Spleen (tissue), 11 donors: ENCODE measurements at regions not wholly inside any gene's neighbourhood (a gene's known extent, or its start where the extent isn't known, plus 50 kb on each side); places are given as distances from the start of the nearest gene placed in this dataset.

Source experiments
- DNase-seq: peaks from one replicate; pipeline ENCODE4 v3.0.0-alpha.2; 2020
- H3K27ac ChIP-seq, 8 donors: fragments of 200-600 bp; sonication (generic) in 7 of 8; 1 replicate in 4 of 8; 2 replicates in 4 of 8; pipeline versions ENCODE4 v1.5.0 to v1.8.0; 2016 to 2021; ENCODE audit warnings: inconsistent platforms in 4 of 8, mild to moderate bottlenecking in 4 of 8, moderate library complexity in 1 of 8
- H3K27me3 ChIP-seq, 7 donors: fragments of 200-600 bp; sonication (generic) in 6 of 7; replicated peaks in 1 of 7; 1 replicate in 4 of 7; 2 replicates in 3 of 7; pipeline versions ENCODE4 v1.5.0 to v1.8.0; 2016 to 2021; ENCODE audit warnings: inconsistent platforms in 3 of 7, mild to moderate bottlenecking in 1 of 7
- H3K36me3 ChIP-seq, 6 donors: fragments of 200-600 bp; sonication (generic) in 5 of 6; 1 replicate in 4 of 6; 2 replicates in 2 of 6; pipeline versions ENCODE4 v1.5.0 to v1.8.0; 2016 to 2021; ENCODE audit warnings: inconsistent platforms in 2 of 6
- H3K4me1 ChIP-seq, 6 donors: fragments of 200-600 bp; sonication (generic) in 5 of 6; 1 replicate in 3 of 6; 2 replicates in 3 of 6; pipeline versions ENCODE4 v1.5.0 to v1.8.0; 2016 to 2021; ENCODE audit warnings: inconsistent platforms in 3 of 6
- H3K4me3 ChIP-seq, 8 donors: fragments of 200-600 bp; sonication (generic) in 7 of 8; 1 replicate in 4 of 8; 2 replicates in 4 of 8; pipeline versions ENCODE4 v1.5.0 to v1.8.0; 2016 to 2021; ENCODE audit warnings: inconsistent platforms in 4 of 8, mild to moderate bottlenecking in 4 of 8, moderate library complexity in 2 of 8
- H3K9me3 ChIP-seq, 8 donors: fragments of 200-600 bp; sonication (generic) in 7 of 8; 1 replicate in 4 of 8; 2 replicates in 4 of 8; pipeline versions ENCODE4 v1.5.0 to v1.8.0; 2016 to 2021; ENCODE audit warnings: inconsistent platforms in 4 of 8
- POLR2A ChIP-seq, 3 donors: fragments of 450-650 bp; IDR thresholded peaks; one replicate each; pipeline ENCODE4 v1.5.1; 2017; ENCODE audit warnings: antibody characterized with exemption in 3 of 3, mild to moderate bottlenecking in 1 of 3
- POLR2AphosphoS5 ChIP-seq, 3 donors: sonication (generic); formaldehyde crosslinking; IDR thresholded peaks; one replicate each; pipeline ENCODE4 v1.5.1; 2017; ENCODE audit warnings: antibody characterized with exemption in 3 of 3
- WGBS, 5 donors: extraction: QIAGEN DNeasy Blood & Tissue Kit in 3 of 5; methylation state at CpG; one replicate each; pipeline versions ENCODE4 v1.1.5 to v1.1.7; 2013 to 2018; 5-methylcytosine and 5-hydroxymethylcytosine counted together
- intact Hi-C: fragments of 100-400 bp; cut with DNase I; formaldehyde crosslinking; loops from one replicate; pipeline ENCODE4 v1.15.0; 2023; ENCODE audit warnings: low total_unique reads
- TF ChIP-seq, protein P1 (sequence below), 11 experiments: fragments of 200-600 bp in 7 of 11; fragments of 450-650 bp in 4 of 11; sonication (generic) in 4 of 11; IDR thresholded peaks in 8 of 11; conservative IDR thresholded peaks in 3 of 11; 1 replicate in 7 of 11; 2 replicates in 4 of 11; pipeline versions ENCODE4 v1.4.0 to v1.8.0; 2016 to 2021; ENCODE audit warnings: antibody characterized with exemption in 11 of 11, inconsistent platforms in 4 of 11, mild to moderate bottlenecking in 1 of 11
- donor health status: healthy with polysubstance abuse.
- donor health status: DM: no; HTN: no; CAD: no; lungs with moderate emphysema.
- donor health status: DM: no; HTN: no; CAD: no.
- donor health status: Bipolar disorder and iron deficiency.
- donor health status: healthy.
- donor health status: DM: no; HTN: no; CAD: no.
- donor health status: DM: yes; HTN: yes; CAD: no.

DNA sequence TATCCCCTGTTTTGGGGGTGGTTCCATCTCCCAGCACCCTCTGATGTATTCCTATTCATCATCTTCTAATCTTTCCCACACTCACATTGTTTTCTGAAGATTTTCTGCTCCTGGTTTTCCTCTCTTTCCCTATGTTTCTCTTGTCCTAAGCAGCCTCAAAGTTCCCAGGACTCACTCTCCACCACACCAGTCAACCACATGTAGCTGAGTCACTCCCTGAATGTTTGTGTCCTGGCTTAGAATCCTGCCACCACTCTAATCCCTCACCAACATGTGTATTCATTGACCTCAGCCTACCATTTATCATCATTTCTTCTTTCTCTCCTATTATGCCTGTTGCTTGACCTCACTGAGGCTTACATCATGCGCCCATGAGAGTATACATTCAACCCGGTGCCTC is 282.4 kb upstream of the ADAMTS16 start:
- H3K9me3 ChIP-seq: no peaks in the 10 kb centered on the region
- intact Hi-C loops: no loop called here
- no peak overlapping the region for H3K27ac ChIP-seq
- TF ChIP-seq, protein P1, sequence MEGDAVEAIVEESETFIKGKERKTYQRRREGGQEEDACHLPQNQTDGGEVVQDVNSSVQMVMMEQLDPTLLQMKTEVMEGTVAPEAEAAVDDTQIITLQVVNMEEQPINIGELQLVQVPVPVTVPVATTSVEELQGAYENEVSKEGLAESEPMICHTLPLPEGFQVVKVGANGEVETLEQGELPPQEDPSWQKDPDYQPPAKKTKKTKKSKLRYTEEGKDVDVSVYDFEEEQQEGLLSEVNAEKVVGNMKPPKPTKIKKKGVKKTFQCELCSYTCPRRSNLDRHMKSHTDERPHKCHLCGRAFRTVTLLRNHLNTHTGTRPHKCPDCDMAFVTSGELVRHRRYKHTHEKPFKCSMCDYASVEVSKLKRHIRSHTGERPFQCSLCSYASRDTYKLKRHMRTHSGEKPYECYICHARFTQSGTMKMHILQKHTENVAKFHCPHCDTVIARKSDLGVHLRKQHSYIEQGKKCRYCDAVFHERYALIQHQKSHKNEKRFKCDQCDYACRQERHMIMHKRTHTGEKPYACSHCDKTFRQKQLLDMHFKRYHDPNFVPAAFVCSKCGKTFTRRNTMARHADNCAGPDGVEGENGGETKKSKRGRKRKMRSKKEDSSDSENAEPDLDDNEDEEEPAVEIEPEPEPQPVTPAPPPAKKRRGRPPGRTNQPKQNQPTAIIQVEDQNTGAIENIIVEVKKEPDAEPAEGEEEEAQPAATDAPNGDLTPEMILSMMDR (IDR thresholded peaks at IDR 0.05 in 8 of 11, conservative IDR thresholded peaks at IDR 0.05 in 3 of 11): no peak
- TF ChIP-seq POLR2AphosphoS5 (IDR thresholded peaks at IDR 0.05) (no peak), POLR2A (IDR thresholded peaks at IDR 0.05) (no peak)
- no peak for DNase-seq
- H3K27me3 ChIP-seq: no peaks in the 10 kb centered on the region
- 82 to 93% (median 87%) methylated on average over 2 of the region's 2 CpGs for WGBS, 5 donors
- H3K4me3 ChIP-seq: no peak overlapping the region
- no peaks in the 10 kb centered on the region for H3K4me1 ChIP-seq
- no peaks in the 10 kb centered on the region for H3K36me3 ChIP-seq

DNA sequence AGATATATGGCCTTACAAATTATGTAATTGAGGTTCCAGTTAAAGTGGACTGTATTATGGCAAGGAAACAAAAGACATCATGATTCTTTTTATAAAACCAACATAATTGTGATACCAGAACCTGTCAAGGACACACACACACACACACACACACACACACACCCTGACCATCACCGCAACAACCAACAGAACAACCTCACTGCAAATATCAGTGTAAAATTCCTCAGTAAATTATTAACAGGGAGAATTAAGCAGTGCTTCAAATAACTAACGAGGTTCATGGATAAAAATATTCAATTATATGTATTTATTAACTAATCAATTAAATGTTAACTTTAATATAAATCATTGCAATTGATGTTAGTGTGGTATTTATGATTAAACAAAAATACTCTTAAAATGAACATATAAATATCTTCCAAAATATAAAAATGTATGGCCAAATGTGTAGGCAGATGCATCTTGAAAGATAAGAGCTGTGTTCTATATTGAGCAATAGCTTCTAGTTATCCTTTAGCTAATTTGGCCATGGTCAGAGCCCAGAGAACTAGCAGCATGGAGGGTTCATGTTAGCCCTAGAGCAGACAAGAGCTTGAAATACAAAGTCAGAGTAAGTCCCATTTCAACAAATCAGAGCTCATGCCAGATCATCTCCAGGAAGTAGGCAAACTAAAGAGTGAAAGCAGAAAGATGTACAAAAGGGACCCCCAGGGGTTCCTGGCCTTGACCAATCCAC is 280.5 kb upstream of the ADAMTS16 start:
- Histone ChIP-seq H3K27ac (no peak overlapping the region), H3K4me1 (no peaks in the 10 kb centered on the region), H3K4me3 (no peak overlapping the region), H3K27me3 (no peaks in the 10 kb centered on the region), H3K9me3 (no peaks in the 10 kb centered on the region), H3K36me3 (no peaks in the 10 kb centered on the region)
- intact Hi-C loops: no loop called here
- no peak for DNase-seq
- TF ChIP-seq POLR2AphosphoS5 (IDR thresholded peaks at IDR 0.05) (no peak), POLR2A (IDR thresholded peaks at IDR 0.05) (no peak)
- TF ChIP-seq, protein P1 (IDR thresholded peaks at IDR 0.05 in 8 of 11, conservative IDR thresholded peaks at IDR 0.05 in 3 of 11): no peak
- WGBS, 5 donors: 72 to 77% (median 74%) methylated on average over 2 of the region's 2 CpGs

DNA sequence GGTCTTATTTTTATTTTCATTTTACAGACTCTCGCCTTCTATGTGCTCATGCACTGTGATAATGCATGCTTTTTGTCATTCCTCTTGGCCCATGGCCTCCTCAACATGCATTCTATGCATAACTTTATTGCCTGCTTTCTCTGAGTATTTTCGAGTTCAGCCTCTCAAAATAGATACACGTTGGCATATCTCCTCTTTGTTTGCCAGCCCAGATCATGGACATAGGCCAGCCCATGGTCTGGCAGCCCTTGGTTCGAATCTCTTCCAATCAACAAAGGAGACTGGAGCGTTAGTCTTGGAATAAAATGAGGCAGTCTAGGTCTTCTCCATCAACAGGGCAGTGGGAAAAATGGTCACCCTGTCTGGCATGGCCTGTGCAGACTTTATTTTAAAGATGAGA is 279.5 kb upstream of the ADAMTS16 start:
- 59 to 76% (median 66%) methylated on average over 5 of the region's 5 CpGs for WGBS, 5 donors

DNA sequence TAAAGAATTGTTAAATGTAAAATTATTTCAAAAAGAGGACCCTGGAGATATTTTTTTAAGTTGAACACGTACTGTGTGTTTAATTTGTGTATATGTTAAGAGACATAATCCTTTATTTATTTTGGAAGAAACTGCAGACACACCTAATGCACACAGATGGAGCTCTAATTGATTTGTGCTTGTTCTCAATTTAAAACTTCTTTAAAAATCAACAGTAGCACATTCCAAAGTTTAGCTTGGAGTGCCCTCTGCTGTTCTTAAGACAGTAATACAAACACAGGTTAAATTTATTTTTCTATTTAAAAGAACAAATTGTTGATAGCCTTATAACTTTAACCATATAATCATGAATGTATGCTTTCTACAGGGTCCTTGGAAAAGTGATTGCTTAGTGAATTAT is 277.6 kb upstream of the ADAMTS16 start:
- intact Hi-C loops: no loop called here
- H3K4me3 ChIP-seq: no peak overlapping the region
- no peaks in the 10 kb centered on the region for H3K4me1 ChIP-seq
- no peaks in the 10 kb centered on the region for H3K36me3 ChIP-seq
- DNase-seq: no peak
- TF ChIP-seq, protein P1 (IDR thresholded peaks at IDR 0.05 in 8 of 11, conservative IDR thresholded peaks at IDR 0.05 in 3 of 11): no peak
- TF ChIP-seq POLR2AphosphoS5 (IDR thresholded peaks at IDR 0.05) (no peak), POLR2A (IDR thresholded peaks at IDR 0.05) (no peak)
- 4 to 15% (median 13%) methylated on average over 1 of the region's 1 CpG for WGBS, 5 donors
- peaks cover 0 to 17% (median 0%) of the 10 kb centered on the region in 8 donors for H3K9me3 ChIP-seq
- H3K27ac ChIP-seq: no peak overlapping the region
- no peaks in the 10 kb centered on the region for H3K27me3 ChIP-seq

More for the DNA sequence above, 279.5 kb upstream of the ADAMTS16 start:
- Histone ChIP-seq H3K36me3 (no peaks in the 10 kb centered on the region), H3K4me1 (no peaks in the 10 kb centered on the region), H3K27me3 (no peaks in the 10 kb centered on the region), H3K4me3 (no peak overlapping the region), H3K9me3 (peaks cover 0 to 3% (median 0%) of the 10 kb centered on the region in 8 donors), H3K27ac (no peak overlapping the region)
- TF ChIP-seq POLR2A (IDR thresholded peaks at IDR 0.05): no peak
- TF ChIP-seq POLR2AphosphoS5 (IDR thresholded peaks at IDR 0.05): no peak
- TF ChIP-seq, protein P1 (IDR thresholded peaks at IDR 0.05 in 8 of 11, conservative IDR thresholded peaks at IDR 0.05 in 3 of 11): no peak
- intact Hi-C loops: no loop called here
- DNase-seq: no peak
